ENCODE measurements at regions not wholly inside any gene's neighbourhood (a gene's known extent, or its start where the extent isn't known, plus 50 kb on each side); places are given as distances from the start of the nearest gene placed in this dataset.
A peak's percentile ranks its signal among the peaks of the same experiment; 100 is the strongest.
"Not testable (repeated sequence)": the region's sequence is repeated elsewhere in the genome, so short reads cannot be mapped to it uniquely, and the experiment has no call there.

GRCh38 chr13:50628512-50628911, 215.0 kb downstream of the DLEU7 start:
- not testable (repeated sequence) for FAIRE-seq

GRCh38 chr13:50629497-50629896, 214.0 kb downstream of the DLEU7 start:
- no peak for DNase-seq (ENCODE audit: low spot score)
- no peak for FAIRE-seq

More at GRCh38 chr13:50628512-50628911, 215.0 kb downstream of the DLEU7 start:
- not testable (repeated sequence) for DNase-seq (ENCODE audit: low spot score)

GRCh38 chr13:50629966-50630365, 213.5 kb downstream of the DLEU7 start:
- FAIRE-seq (no peak), DNase-seq (ENCODE audit: low spot score) (no peak)

GRCh38 chr13:50631041-50631440, 212.5 kb downstream of the DLEU7 start:
- DNase-seq (ENCODE audit: low spot score), result no peak
- no peak for FAIRE-seq

- FAIRE-seq, result no peak
- no peak for DNase-seq (ENCODE audit: low spot score)
These were observed 209.2 kb downstream of the DLEU7 start for GRCh38 chr13:50634339-50634738.

- DNase-seq (ENCODE audit: low spot score), result no peak
- FAIRE-seq, result no peak
These were observed 208.0 kb downstream of the DLEU7 start for GRCh38 chr13:50635504-50635903.

- no peak for FAIRE-seq
- DNase-seq (ENCODE audit: low spot score), result no peak
These were observed 207.3 kb downstream of the DLEU7 start for GRCh38 chr13:50636007-50636704.

GRCh38 chr13:50643060-50643459, 200.4 kb downstream of the DLEU7 start:
- DNase-seq (ENCODE audit: low spot score) (no peak), FAIRE-seq (no peak)

- FAIRE-seq, result no peak
These were observed 199.2 kb downstream of the DLEU7 start for GRCh38 chr13:50644081-50644871.

GRCh38 chr13:50645092-50645491, 198.4 kb downstream of the DLEU7 start:
- DNase-seq (ENCODE audit: low spot score) (peak; percentile 71), FAIRE-seq (peak; percentile 71)

More at GRCh38 chr13:50644081-50644871, 199.2 kb downstream of the DLEU7 start:
- no peak for DNase-seq (ENCODE audit: low spot score)

- DNase-seq (ENCODE audit: low spot score) (peak; percentile 53), FAIRE-seq (no peak)
These were observed 197.4 kb downstream of the DLEU7 start for GRCh38 chr13:50646070-50646469.

- no peak for DNase-seq (ENCODE audit: low spot score)
- FAIRE-seq, result no peak
These were observed 194.3 kb downstream of the DLEU7 start for GRCh38 chr13:50649211-50649610.

GRCh38 chr13:50650592-50651504, 192.6 kb downstream of the DLEU7 start:
- no peak for FAIRE-seq

GRCh38 chr13:50651922-50652321, 191.6 kb downstream of the DLEU7 start:
- DNase-seq (ENCODE audit: low spot score), result no peak
- no peak for FAIRE-seq

More at GRCh38 chr13:50650592-50651504, 192.6 kb downstream of the DLEU7 start:
- DNase-seq (ENCODE audit: low spot score), result no peak

- DNase-seq (ENCODE audit: low spot score) (no peak), FAIRE-seq (no peak)
These were observed 189.2 kb downstream of the DLEU7 start for GRCh38 chr13:50654331-50654730.

- DNase-seq (ENCODE audit: low spot score); FAIRE-seq: not testable (repeated sequence)
These were observed 181.6 kb downstream of the DLEU7 start for GRCh38 chr13:50661881-50662280.

GRCh38 chr13:50664951-50665350, 178.5 kb downstream of the DLEU7 start:
- no peak for DNase-seq (ENCODE audit: low spot score)
- no peak for FAIRE-seq

GRCh38 chr13:50668049-50668448, 175.4 kb downstream of the DLEU7 start:
- DNase-seq (ENCODE audit: low spot score), result no peak
- no peak for FAIRE-seq

- FAIRE-seq, result no peak
- no peak for DNase-seq (ENCODE audit: low spot score)
These were observed 174.7 kb downstream of the DLEU7 start for GRCh38 chr13:50668691-50669271.

GRCh38 chr13:50670272-50670671, 173.2 kb downstream of the DLEU7 start:
- no peak for FAIRE-seq
- no peak for DNase-seq (ENCODE audit: low spot score)

- DNase-seq (ENCODE audit: low spot score), result no peak
- no peak for FAIRE-seq
These were observed 172.5 kb downstream of the DLEU7 start for GRCh38 chr13:50670847-50671496.
